ENCODE measurements at regions not wholly inside any gene's neighbourhood (a gene's known extent, or its start where the extent isn't known, plus 50 kb on each side); places are given as distances from the start of the nearest gene placed in this dataset.

DNA sequence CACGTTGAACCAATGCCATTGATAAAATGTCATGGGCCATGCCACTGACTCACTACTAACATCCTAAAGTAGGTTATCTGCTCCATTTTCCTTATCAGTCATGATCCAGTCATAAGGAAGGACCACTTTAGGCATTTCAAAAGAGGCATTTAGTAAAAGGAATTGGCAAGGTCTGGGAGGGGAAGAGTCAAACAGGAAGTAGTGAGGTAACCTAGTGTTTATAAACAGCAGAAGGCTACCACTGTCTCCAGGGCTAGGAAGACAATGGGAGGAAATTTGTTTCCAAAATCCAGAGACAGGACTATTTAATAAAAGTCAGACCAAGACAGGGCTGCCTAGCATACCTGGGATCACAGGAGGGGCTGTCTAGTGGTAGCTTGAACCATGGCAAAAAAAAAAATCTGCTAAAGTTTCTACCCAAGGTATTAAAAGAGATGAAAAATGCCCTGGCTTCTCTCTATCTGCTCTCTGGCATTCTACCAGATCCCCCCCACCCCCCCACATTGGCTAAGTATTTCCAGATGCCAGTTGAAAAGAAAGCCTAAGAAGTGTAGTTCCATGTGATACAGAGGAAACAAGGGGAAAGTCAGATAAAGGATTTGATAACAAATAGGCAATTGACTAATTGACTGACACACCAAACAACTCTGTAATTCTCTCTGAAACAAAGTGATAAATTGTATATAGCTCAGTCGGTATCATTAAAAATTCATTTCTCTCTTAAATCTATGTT lies 50.4 kb upstream of the C11orf87 start:
- TF ChIP-seq, protein P1, sequence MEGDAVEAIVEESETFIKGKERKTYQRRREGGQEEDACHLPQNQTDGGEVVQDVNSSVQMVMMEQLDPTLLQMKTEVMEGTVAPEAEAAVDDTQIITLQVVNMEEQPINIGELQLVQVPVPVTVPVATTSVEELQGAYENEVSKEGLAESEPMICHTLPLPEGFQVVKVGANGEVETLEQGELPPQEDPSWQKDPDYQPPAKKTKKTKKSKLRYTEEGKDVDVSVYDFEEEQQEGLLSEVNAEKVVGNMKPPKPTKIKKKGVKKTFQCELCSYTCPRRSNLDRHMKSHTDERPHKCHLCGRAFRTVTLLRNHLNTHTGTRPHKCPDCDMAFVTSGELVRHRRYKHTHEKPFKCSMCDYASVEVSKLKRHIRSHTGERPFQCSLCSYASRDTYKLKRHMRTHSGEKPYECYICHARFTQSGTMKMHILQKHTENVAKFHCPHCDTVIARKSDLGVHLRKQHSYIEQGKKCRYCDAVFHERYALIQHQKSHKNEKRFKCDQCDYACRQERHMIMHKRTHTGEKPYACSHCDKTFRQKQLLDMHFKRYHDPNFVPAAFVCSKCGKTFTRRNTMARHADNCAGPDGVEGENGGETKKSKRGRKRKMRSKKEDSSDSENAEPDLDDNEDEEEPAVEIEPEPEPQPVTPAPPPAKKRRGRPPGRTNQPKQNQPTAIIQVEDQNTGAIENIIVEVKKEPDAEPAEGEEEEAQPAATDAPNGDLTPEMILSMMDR (IDR thresholded peaks at IDR 0.05; ENCODE audit: control insufficient read depth, extremely low read depth, insufficient read depth): no peak
- no peak overlapping the region for H3K4me3 ChIP-seq (ENCODE audit: low read depth, low read length)
- no peak for DNase-seq (ENCODE audit: low read depth)
